GM23338 (cell line): ENCODE measurements at regions not wholly inside any gene's neighbourhood (a gene's known extent, or its start where the extent isn't known, plus 50 kb on each side); places are given as distances from the start of the nearest gene placed in this dataset.

ENCODE experiments used
- EZH2phosphoT487 ChIP-seq: fragments of 200-600 bp; sonication (generic); IDR thresholded peaks from one replicate; pipeline ENCODE4 v1.8.1; 2018; ENCODE audit warnings: antibody characterized with exemption; ENCODE audit not compliant: unreplicated experiment
- TF ChIP-seq, protein P1 (sequence below), 2 experiments: fragments of 200-600 bp in 1 of 2; sonication (generic) in 1 of 2; conservative IDR thresholded peaks; 2 replicates each; pipeline versions ENCODE4 v1.5.1 to v1.6.1; 2016 to 2017; ENCODE audit warnings: antibody characterized with exemption in 2 of 2, low read depth in 2 of 2, mild to moderate bottlenecking in 2 of 2, moderate library complexity in 1 of 2
- TF ChIP-seq, protein P2 (sequence below): IDR thresholded peaks from one replicate; pipeline ENCODE4 v1.6.1; 2018; ENCODE audit warnings: antibody characterized with exemption; ENCODE audit not compliant: unreplicated experiment

DNA sequence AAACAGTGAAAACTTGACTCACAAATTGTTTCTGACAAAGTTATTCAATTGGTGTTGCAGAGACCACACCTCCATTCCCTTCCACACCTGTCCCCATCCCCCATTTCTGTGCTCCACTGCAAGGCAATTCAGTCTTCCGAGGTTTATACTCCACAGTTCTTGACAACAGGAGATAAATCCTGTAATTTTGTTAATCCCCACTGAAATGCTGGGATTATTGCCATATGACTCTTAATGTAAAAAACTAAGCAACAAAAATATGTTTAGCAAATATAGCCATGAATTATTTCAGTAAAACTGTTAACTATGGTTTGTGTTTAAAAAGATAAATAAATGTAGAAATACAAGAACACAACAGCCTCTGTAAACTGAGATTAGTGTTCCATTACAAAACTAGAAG, 170.1 kb upstream of the SEMA3D start:
- TF ChIP-seq, protein P1, sequence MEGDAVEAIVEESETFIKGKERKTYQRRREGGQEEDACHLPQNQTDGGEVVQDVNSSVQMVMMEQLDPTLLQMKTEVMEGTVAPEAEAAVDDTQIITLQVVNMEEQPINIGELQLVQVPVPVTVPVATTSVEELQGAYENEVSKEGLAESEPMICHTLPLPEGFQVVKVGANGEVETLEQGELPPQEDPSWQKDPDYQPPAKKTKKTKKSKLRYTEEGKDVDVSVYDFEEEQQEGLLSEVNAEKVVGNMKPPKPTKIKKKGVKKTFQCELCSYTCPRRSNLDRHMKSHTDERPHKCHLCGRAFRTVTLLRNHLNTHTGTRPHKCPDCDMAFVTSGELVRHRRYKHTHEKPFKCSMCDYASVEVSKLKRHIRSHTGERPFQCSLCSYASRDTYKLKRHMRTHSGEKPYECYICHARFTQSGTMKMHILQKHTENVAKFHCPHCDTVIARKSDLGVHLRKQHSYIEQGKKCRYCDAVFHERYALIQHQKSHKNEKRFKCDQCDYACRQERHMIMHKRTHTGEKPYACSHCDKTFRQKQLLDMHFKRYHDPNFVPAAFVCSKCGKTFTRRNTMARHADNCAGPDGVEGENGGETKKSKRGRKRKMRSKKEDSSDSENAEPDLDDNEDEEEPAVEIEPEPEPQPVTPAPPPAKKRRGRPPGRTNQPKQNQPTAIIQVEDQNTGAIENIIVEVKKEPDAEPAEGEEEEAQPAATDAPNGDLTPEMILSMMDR (conservative IDR thresholded peaks at IDR 0.05; ENCODE audit: low read depth in 2 of 2), result no peak
- TF ChIP-seq, protein P2, sequence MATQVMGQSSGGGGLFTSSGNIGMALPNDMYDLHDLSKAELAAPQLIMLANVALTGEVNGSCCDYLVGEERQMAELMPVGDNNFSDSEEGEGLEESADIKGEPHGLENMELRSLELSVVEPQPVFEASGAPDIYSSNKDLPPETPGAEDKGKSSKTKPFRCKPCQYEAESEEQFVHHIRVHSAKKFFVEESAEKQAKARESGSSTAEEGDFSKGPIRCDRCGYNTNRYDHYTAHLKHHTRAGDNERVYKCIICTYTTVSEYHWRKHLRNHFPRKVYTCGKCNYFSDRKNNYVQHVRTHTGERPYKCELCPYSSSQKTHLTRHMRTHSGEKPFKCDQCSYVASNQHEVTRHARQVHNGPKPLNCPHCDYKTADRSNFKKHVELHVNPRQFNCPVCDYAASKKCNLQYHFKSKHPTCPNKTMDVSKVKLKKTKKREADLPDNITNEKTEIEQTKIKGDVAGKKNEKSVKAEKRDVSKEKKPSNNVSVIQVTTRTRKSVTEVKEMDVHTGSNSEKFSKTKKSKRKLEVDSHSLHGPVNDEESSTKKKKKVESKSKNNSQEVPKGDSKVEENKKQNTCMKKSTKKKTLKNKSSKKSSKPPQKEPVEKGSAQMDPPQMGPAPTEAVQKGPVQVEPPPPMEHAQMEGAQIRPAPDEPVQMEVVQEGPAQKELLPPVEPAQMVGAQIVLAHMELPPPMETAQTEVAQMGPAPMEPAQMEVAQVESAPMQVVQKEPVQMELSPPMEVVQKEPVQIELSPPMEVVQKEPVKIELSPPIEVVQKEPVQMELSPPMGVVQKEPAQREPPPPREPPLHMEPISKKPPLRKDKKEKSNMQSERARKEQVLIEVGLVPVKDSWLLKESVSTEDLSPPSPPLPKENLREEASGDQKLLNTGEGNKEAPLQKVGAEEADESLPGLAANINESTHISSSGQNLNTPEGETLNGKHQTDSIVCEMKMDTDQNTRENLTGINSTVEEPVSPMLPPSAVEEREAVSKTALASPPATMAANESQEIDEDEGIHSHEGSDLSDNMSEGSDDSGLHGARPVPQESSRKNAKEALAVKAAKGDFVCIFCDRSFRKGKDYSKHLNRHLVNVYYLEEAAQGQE, result no peak
- TF ChIP-seq EZH2phosphoT487, result no peak
